ENCODE measurements at regions not wholly inside any gene's neighbourhood (a gene's known extent, or its start where the extent isn't known, plus 50 kb on each side); places are given as distances from the start of the nearest gene placed in this dataset.

DNA sequence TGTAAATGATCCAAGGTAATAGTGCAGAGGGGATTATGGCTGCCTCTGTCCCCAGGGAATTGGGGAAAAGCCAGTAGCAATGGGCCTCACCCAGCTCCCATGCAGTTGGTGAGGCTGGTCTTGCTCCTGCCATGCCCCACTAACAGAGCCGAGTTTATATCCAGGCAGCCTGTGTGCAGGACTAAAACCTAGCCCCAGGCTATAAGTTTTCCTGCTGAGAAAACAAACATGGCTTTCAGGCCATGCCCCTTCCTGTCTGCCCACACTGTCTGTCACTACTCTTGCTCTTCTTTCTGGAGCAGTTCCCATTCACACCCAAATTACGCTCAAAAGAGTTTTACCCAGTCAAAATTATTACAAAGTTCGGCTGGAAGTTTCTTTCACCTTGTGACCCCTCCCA, 73.5 kb upstream of the SPATA16 start:
- TF ChIP-seq ZNF70 (CRISPR knock-in tag; IDR thresholded peaks at IDR 0.05) (no peak), BACH2 (CRISPR knock-in tag; IDR thresholded peaks at IDR 0.05; ENCODE audit: borderline replicate concordance) (no peak)
